ENCODE measurements at regions not wholly inside any gene's neighbourhood (a gene's known extent, or its start where the extent isn't known, plus 50 kb on each side); places are given as distances from the start of the nearest gene placed in this dataset.

DNA sequence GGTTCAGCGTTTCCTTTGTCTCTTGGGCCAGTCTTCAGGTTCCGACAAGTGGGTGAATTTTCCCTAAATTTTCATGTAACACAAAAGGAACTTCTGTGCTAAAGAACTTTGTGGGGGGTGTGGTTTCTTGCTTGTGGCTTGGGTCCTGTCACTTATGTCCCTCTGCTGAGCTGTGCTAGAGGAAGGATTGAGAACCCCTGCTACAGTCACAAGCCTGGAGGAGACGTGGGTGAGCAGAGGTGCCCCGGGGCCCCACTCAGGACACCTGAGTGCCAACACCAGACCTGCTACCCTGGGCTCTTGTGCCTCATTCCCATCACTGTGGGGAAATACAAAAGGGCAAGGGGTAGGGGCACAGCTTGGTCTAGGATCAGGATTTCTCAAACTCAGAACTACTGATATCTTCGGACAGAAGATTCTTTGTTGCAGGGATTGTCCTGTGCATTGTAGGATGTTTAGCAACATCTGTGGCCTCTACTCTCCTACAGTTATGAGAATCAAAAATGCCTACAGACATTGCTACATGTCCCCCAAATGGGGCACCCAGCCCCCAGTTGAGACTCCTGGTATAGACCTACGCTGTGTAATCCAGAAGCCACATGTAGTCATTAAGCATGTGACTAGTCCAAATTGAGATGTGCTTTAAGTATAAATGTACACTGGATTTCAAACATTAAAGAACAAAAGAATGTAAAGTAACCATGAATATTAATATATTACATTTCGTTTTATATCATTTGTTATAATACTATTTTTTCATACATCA lies 128.7 kb downstream of the LY86 start:
- peaks cover 14 to 64% (median 30%) of the 10 kb centered on the region in 6 donors for H3K4me1 ChIP-seq
- no peak for DNase-seq
- H3K4me3 ChIP-seq: no peak overlapping the region
- peak overlapping the region in 7 of 8 donors; percentile 36 to 74 (median 52) for H3K27ac ChIP-seq
- H3K9me3 ChIP-seq: no peaks in the 10 kb centered on the region
- 51 to 76% (median 59%) methylated on average over 7 of the region's 7 CpGs for WGBS, 5 donors
- no peaks in the 10 kb centered on the region for H3K27me3 ChIP-seq (replicated peaks in 1 of 7)
- intact Hi-C loops (cut with DNase I; ENCODE audit: low total_unique reads): no loop called here
- TF ChIP-seq POLR2AphosphoS5 (IDR thresholded peaks at IDR 0.05): no peak
- TF ChIP-seq, protein P1, sequence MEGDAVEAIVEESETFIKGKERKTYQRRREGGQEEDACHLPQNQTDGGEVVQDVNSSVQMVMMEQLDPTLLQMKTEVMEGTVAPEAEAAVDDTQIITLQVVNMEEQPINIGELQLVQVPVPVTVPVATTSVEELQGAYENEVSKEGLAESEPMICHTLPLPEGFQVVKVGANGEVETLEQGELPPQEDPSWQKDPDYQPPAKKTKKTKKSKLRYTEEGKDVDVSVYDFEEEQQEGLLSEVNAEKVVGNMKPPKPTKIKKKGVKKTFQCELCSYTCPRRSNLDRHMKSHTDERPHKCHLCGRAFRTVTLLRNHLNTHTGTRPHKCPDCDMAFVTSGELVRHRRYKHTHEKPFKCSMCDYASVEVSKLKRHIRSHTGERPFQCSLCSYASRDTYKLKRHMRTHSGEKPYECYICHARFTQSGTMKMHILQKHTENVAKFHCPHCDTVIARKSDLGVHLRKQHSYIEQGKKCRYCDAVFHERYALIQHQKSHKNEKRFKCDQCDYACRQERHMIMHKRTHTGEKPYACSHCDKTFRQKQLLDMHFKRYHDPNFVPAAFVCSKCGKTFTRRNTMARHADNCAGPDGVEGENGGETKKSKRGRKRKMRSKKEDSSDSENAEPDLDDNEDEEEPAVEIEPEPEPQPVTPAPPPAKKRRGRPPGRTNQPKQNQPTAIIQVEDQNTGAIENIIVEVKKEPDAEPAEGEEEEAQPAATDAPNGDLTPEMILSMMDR (IDR thresholded peaks at IDR 0.05 in 8 of 11, conservative IDR thresholded peaks at IDR 0.05 in 3 of 11): no peak
- no peak for TF ChIP-seq POLR2A (IDR thresholded peaks at IDR 0.05)
- H3K36me3 ChIP-seq: no peaks in the 10 kb centered on the region

DNA sequence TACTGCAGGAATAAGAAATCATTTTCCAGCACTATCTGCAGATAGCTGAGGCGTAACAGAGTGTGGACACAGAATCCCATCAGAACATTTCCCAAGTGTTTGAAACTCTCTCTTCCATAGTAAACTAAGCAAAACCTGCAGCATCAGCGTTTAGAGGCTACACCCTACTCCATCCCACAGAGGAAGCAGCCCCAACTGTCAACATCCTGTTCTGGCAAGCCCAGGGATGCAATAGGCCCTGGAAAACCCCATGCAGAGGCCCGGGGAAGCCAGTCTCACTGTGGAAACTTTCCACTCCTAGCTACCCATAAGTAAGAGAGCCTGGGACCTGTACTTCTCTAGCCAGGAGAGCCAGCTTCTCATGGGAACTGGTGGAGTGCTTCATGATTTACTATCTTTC lies 129.4 kb downstream of the LY86 start:
- DNase-seq: no peak
- Histone ChIP-seq H3K27ac (peak overlapping the region in 7 of 8 donors; percentile 36 to 74 (median 52)), H3K4me1 (peaks cover 6 to 64% (median 23%) of the 10 kb centered on the region in 6 donors), H3K9me3 (no peaks in the 10 kb centered on the region), H3K27me3 (replicated peaks in 1 of 7) (no peaks in the 10 kb centered on the region), H3K36me3 (no peaks in the 10 kb centered on the region), H3K4me3 (no peak overlapping the region)
- 20 to 29% (median 24%) methylated on average over 3 of the region's 3 CpGs for WGBS, 5 donors
- TF ChIP-seq, protein P1 (IDR thresholded peaks at IDR 0.05 in 8 of 11, conservative IDR thresholded peaks at IDR 0.05 in 3 of 11): no peak
- no peak for TF ChIP-seq POLR2A (IDR thresholded peaks at IDR 0.05)
- TF ChIP-seq POLR2AphosphoS5 (IDR thresholded peaks at IDR 0.05): peak in 1 of 3 donors; percentile 56
- intact Hi-C loops (cut with DNase I; ENCODE audit: low total_unique reads): no loop called here

DNA sequence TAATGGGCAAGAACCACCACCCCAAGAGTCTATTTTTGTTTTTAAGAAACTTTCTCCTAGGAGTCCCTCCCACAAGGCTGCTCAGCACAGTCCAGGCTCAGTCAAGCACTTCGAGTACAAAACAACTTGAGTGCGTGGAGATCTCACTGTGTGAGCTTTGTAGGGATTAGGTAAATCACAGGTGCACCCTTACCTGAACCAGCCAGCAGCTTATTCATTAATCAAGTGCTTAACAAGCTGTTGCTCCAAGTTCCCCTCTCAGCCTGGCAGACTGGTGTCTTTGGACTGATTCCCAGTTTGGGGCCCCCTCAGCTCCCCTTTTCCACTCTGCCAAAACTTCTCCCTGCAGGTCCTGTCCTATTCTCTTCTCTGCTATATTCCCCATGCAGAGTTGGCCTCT lies 133.1 kb downstream of the LY86 start:
- intact Hi-C loops (cut with DNase I; ENCODE audit: low total_unique reads): no loop called here
- peak overlapping the region in 2 of 8 donors; percentile 81 to 90 for H3K27ac ChIP-seq
- no peak for DNase-seq
- peaks cover 12 to 72% (median 37%) of the 10 kb centered on the region in 6 donors for H3K4me1 ChIP-seq
- H3K27me3 ChIP-seq (replicated peaks in 1 of 7): peaks cover 0 to 4% (median 0%) of the 10 kb centered on the region in 7 donors
- 47 to 60% (median 52%) methylated on average over 2 of the region's 2 CpGs for WGBS, 5 donors
- no peaks in the 10 kb centered on the region for H3K36me3 ChIP-seq
- H3K4me3 ChIP-seq: no peak overlapping the region
- TF ChIP-seq POLR2A (IDR thresholded peaks at IDR 0.05): no peak
- no peak for TF ChIP-seq POLR2AphosphoS5 (IDR thresholded peaks at IDR 0.05)
- TF ChIP-seq, protein P1 (IDR thresholded peaks at IDR 0.05 in 8 of 11, conservative IDR thresholded peaks at IDR 0.05 in 3 of 11): no peak
- no peaks in the 10 kb centered on the region for H3K9me3 ChIP-seq

DNA sequence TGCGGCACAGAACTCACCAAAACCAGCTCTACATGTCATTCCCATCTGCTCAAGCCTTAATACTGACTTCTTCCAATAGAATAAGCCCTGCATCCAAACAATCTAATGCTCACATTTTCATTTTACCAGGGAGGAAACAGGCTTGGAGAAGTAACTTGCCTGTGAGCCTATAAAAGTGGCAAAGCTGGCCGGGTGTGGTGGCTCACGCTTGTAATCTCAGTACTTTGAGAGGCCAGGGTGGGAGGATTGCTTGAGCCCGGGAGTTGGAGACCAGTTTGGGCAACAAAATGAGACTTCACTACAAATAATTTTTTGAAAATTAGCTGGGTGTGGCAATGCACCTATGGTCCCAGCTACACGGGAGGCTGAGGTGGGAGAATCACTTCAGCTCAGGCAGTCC lies 133.7 kb downstream of the LY86 start:
- Histone ChIP-seq H3K36me3 (no peaks in the 10 kb centered on the region), H3K4me1 (peaks cover 12 to 66% (median 37%) of the 10 kb centered on the region in 6 donors), H3K4me3 (no peak overlapping the region), H3K27ac (peak overlapping the region in 2 of 8 donors; percentile 81 to 90), H3K9me3 (no peaks in the 10 kb centered on the region), H3K27me3 (replicated peaks in 1 of 7) (peaks cover 0 to 4% (median 0%) of the 10 kb centered on the region in 7 donors)
- intact Hi-C loops (cut with DNase I; ENCODE audit: low total_unique reads): no loop called here
- 72 to 90% (median 88%) methylated on average over 5 of the region's 5 CpGs for WGBS, 5 donors
- TF ChIP-seq POLR2AphosphoS5 (IDR thresholded peaks at IDR 0.05) (no peak), POLR2A (IDR thresholded peaks at IDR 0.05) (no peak)
- TF ChIP-seq, protein P1 (IDR thresholded peaks at IDR 0.05 in 8 of 11, conservative IDR thresholded peaks at IDR 0.05 in 3 of 11): no peak
- DNase-seq: no peak
